ENCODE measurements at regions not wholly inside any gene's neighbourhood (a gene's known extent, or its start where the extent isn't known, plus 50 kb on each side); places are given as distances from the start of the nearest gene placed in this dataset.

- Histone ChIP-seq H3K4me1 (peaks cover 0 to 4% (median 0%) of the 10 kb centered on the region in 4 donors), H3K9me3 (no peaks in the 10 kb centered on the region), H3K36me3 (no peaks in the 10 kb centered on the region), H3K27ac (no peak overlapping the region), H3K4me3 (no peak overlapping the region), H3K27me3 (no peaks in the 10 kb centered on the region)
- no peak for TF ChIP-seq CTCF (IDR thresholded peaks at IDR 0.05)
- no peak for TF ChIP-seq POLR2A (IDR thresholded peaks at IDR 0.05)
- DNase-seq = no peak
Measured at GRCh38 chr1:232259333-232259732, 370.6 kb downstream of the SIPA1L2 start.

- Histone ChIP-seq H3K9me3 (no peaks in the 10 kb centered on the region), H3K4me1 (no peaks in the 10 kb centered on the region), H3K27me3 (no peaks in the 10 kb centered on the region), H3K4me3 (no peak overlapping the region), H3K36me3 (no peaks in the 10 kb centered on the region), H3K27ac (no peak overlapping the region)
- no peak for DNase-seq
- no peak for TF ChIP-seq POLR2A (IDR thresholded peaks at IDR 0.05)
- no peak for TF ChIP-seq CTCF (IDR thresholded peaks at IDR 0.05)
Measured at GRCh38 chr1:232252546-232253118, 377.3 kb downstream of the SIPA1L2 start.

DNA sequence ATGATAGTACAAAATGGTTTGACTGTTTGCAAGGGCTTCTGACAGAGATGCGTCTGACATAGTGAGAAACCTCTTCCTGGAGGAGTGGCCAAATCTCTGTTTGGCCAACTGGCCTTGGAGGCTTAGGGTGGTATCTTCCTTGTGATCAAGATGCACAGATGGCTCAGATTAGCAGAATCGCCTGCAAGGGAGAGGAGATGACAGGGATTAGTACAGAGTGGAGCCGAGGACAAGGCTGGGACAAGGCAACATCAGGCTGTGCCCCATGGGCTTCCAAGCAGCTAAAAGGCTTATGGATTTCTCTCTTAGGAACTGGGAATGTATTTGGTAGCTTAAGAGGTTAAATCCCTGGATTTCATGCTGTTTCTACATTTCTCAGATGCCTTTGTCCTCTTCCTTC, 379.1 kb downstream of the SIPA1L2 start:
- TF ChIP-seq POLR2A (IDR thresholded peaks at IDR 0.05) (no peak), CTCF (IDR thresholded peaks at IDR 0.05) (no peak)
- no peak for DNase-seq
- no peak overlapping the region for H3K4me3 ChIP-seq
- H3K9me3 ChIP-seq = no peaks in the 10 kb centered on the region
- no peaks in the 10 kb centered on the region for H3K27me3 ChIP-seq
- H3K27ac ChIP-seq = no peak overlapping the region
- H3K4me1 ChIP-seq = no peaks in the 10 kb centered on the region
- H3K36me3 ChIP-seq = no peaks in the 10 kb centered on the region

DNA sequence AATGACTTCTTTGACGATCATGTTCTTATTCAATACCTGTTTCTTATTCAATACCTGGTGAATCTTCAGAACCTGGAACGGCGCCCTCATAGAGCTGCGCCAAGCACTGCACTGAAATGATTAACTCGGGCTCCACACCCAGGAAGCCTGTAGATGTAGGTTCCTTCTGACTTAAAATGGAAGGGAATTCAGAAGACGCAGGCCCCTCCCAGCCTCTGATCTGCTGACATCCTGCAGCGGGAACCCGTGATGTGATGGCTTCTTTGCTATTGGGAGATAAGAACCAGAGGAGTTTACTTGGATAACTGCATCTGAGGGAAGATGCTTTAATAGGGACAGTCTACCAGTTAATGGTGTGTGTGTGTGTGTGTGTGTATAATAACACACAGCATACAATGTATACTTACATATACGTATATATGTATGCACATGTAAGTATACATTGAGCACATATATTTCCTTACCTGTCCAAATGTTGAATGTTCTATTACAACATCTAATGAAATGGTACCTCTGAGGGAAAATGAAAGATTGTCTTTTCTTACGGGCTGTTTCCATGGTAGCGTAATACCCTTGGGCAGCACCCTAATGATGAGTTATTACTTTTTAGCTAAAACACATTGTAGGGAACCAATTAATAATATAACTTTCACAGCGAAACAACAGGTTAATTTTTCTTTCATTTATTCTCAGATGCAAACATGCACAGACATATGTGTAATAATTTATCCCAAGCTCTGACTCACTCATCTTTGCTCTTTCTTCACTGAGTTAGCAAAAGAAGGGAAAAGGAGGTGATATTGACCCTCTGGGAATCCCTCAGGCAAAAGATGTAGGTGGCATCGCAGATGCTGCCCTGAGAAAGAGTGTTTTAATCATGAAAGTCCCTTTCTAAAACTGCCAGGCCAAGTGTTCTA, 379.8 kb downstream of the SIPA1L2 start:
- no peak for DNase-seq
- H3K27ac ChIP-seq = no peak overlapping the region
- no peaks in the 10 kb centered on the region for H3K27me3 ChIP-seq

GRCh38 chr1:232249339-232249738, 380.6 kb downstream of the SIPA1L2 start:
- Histone ChIP-seq H3K9me3 (no peaks in the 10 kb centered on the region), H3K4me3 (no peak overlapping the region), H3K27ac (no peak overlapping the region), H3K4me1 (no peaks in the 10 kb centered on the region), H3K36me3 (no peaks in the 10 kb centered on the region), H3K27me3 (no peaks in the 10 kb centered on the region)
- no peak for DNase-seq
- TF ChIP-seq CTCF (IDR thresholded peaks at IDR 0.05) (no peak), POLR2A (IDR thresholded peaks at IDR 0.05) (no peak)

More for the DNA sequence above, 379.8 kb downstream of the SIPA1L2 start:
- Histone ChIP-seq H3K4me3 (no peak overlapping the region), H3K4me1 (no peaks in the 10 kb centered on the region), H3K36me3 (no peaks in the 10 kb centered on the region), H3K9me3 (no peaks in the 10 kb centered on the region)
- TF ChIP-seq POLR2A (IDR thresholded peaks at IDR 0.05) (no peak), CTCF (IDR thresholded peaks at IDR 0.05) (no peak)

All from Peyer's patch (tissue), 4 donors.